ENCODE measurements at regions not wholly inside any gene's neighbourhood (a gene's known extent, or its start where the extent isn't known, plus 50 kb on each side); places are given as distances from the start of the nearest gene placed in this dataset.
A peak's percentile ranks its signal among the peaks of the same experiment; 100 is the strongest.

GRCh38 chr9:78598120-78598519 lies 301.2 kb downstream of the PSAT1 start:
- Histone ChIP-seq H3K27ac (no peak overlapping the region), H3K4me3 (no peak overlapping the region), H3K36me3 (no peaks in the 10 kb centered on the region), H3K9me3 (no peaks in the 10 kb centered on the region), H3K27me3 (peaks cover 0 to 2% of the 10 kb centered on the region in 2 donors), H3K4me1 (no peaks in the 10 kb centered on the region)
- no peak for DNase-seq
- intact Hi-C loops (cut with DNase I; ENCODE audit: low total_unique reads): no loop called here
- TF ChIP-seq CTCF (IDR thresholded peaks at IDR 0.05): no peak

GRCh38 chr9:78599926-78600325 lies 303.0 kb downstream of the PSAT1 start:
- no peak for DNase-seq
- H3K4me3 ChIP-seq: no peak overlapping the region
- intact Hi-C loops (cut with DNase I; ENCODE audit: low total_unique reads): no loop called here

GRCh38 chr9:78601957-78602565 lies 305.1 kb downstream of the PSAT1 start:
- no peak overlapping the region for H3K4me3 ChIP-seq
- no peaks in the 10 kb centered on the region for H3K9me3 ChIP-seq
- intact Hi-C loops (cut with DNase I; ENCODE audit: low total_unique reads): no loop called here
- DNase-seq: no peak
- TF ChIP-seq CTCF (IDR thresholded peaks at IDR 0.05): peak; percentile 39 to 42
- peaks cover 0 to 2% of the 10 kb centered on the region in 2 donors for H3K27me3 ChIP-seq
- no peak overlapping the region for H3K27ac ChIP-seq
- no peaks in the 10 kb centered on the region for H3K36me3 ChIP-seq
- H3K4me1 ChIP-seq: no peaks in the 10 kb centered on the region

More at GRCh38 chr9:78599926-78600325, 303.0 kb downstream of the PSAT1 start:
- Histone ChIP-seq H3K9me3 (no peaks in the 10 kb centered on the region), H3K27ac (no peak overlapping the region), H3K36me3 (no peaks in the 10 kb centered on the region), H3K4me1 (no peaks in the 10 kb centered on the region), H3K27me3 (peaks cover 0 to 2% of the 10 kb centered on the region in 2 donors)
- no peak for TF ChIP-seq CTCF (IDR thresholded peaks at IDR 0.05)

- H3K4me1 ChIP-seq: no peaks in the 10 kb centered on the region
- H3K9me3 ChIP-seq: no peaks in the 10 kb centered on the region
- H3K4me3 ChIP-seq: no peak overlapping the region
- peaks cover 0 to 5% of the 10 kb centered on the region in 2 donors for H3K27me3 ChIP-seq
- no peak overlapping the region for H3K27ac ChIP-seq
- no peak for TF ChIP-seq CTCF (IDR thresholded peaks at IDR 0.05)
- no peak for DNase-seq
- no peaks in the 10 kb centered on the region for H3K36me3 ChIP-seq
- intact Hi-C loops (cut with DNase I; ENCODE audit: low total_unique reads): no loop called here
These were observed 308.4 kb downstream of the PSAT1 start for GRCh38 chr9:78605041-78606000.

GRCh38 chr9:78606001-78606379 lies 309.1 kb downstream of the PSAT1 start:
- no peak for DNase-seq
- no peak overlapping the region for H3K4me3 ChIP-seq
- no peak overlapping the region for H3K27ac ChIP-seq
- TF ChIP-seq CTCF (IDR thresholded peaks at IDR 0.05): no peak
- H3K36me3 ChIP-seq: no peaks in the 10 kb centered on the region
- H3K4me1 ChIP-seq: no peaks in the 10 kb centered on the region
- intact Hi-C loops (cut with DNase I; ENCODE audit: low total_unique reads): no loop called here
- no peaks in the 10 kb centered on the region for H3K9me3 ChIP-seq
- H3K27me3 ChIP-seq: peaks cover 0 to 5% of the 10 kb centered on the region in 2 donors
